H1 (cell line): ENCODE measurements at regions not wholly inside any gene's neighbourhood (a gene's known extent, or its start where the extent isn't known, plus 50 kb on each side); places are given as distances from the start of the nearest gene placed in this dataset.
"Not testable (repeated sequence)": the region's sequence is repeated elsewhere in the genome, so short reads cannot be mapped to it uniquely, and the experiment has no call there.

Source experiments
- CTCF ChIA-PET: fragments of 300-600 bp; sonication (Branson Sonifier 250); formaldehyde crosslinking; loops from one replicate; lab custom pipeline; 2021; ENCODE audit not compliant: partially characterized antibody; lab: Charles Lee
- POLR2A ChIA-PET: fragments of 300-600 bp; sonication (Branson Sonifier 250); formaldehyde crosslinking; loops from one replicate; lab custom pipeline; 2021; ENCODE audit warnings: inconsistent platforms; ENCODE audit not compliant: partially characterized antibody; lab: Charles Lee
- DNase-seq, 2 experiments: peaks; one replicate each; pipeline versions ENCODE4 v3.0.0 to v3.0.0-alpha.2; 2010 to 2022; ENCODE audit warnings: low spot score in 2 of 2, low read depth in 1 of 2, mixed read lengths in 1 of 2
- FAIRE-seq: peaks from 2 replicates; lab custom pipeline; 2011; peaks lifted over from hg19 to GRCh38; lab: Jason Lieb, UNC
- H2AFZ ChIP-seq: 2 replicates; pipeline ENCODE4 v1.8.1; 2012; ENCODE audit warnings: low read length, inconsistent platforms
- H2AK5ac ChIP-seq: 2 replicates; pipeline ENCODE4 v1.6.1; 2013; ENCODE audit warnings: low read depth, low read length
- H2BK120ac ChIP-seq: replicated peaks from 2 replicates; pipeline ENCODE3; 2013; ENCODE audit warnings: low read depth, low read length, inconsistent platforms
- H2BK12ac ChIP-seq: 2 replicates; pipeline ENCODE4 v1.6.1; 2013; ENCODE audit warnings: low read depth, low read length
- H2BK15ac ChIP-seq: 2 replicates; pipeline ENCODE4 v1.6.1; 2013; ENCODE audit warnings: low read length
- H2BK20ac ChIP-seq: 2 replicates; pipeline ENCODE4 v1.6.1; 2013; ENCODE audit warnings: low read length
- H2BK5ac ChIP-seq: 2 replicates; pipeline ENCODE4 v1.6.1; 2013; ENCODE audit warnings: low read depth, low read length
- H3K14ac ChIP-seq: 2 replicates; pipeline ENCODE4 v1.6.1; 2013; ENCODE audit warnings: inconsistent platforms; ENCODE audit not compliant: insufficient read length
- H3K18ac ChIP-seq: 2 replicates; pipeline ENCODE4 v1.6.1; 2013; ENCODE audit warnings: low read length; ENCODE audit errors: extremely low read depth
- H3K23ac ChIP-seq: 2 replicates; pipeline ENCODE4 v1.6.1; 2013; ENCODE audit warnings: inconsistent platforms; ENCODE audit not compliant: insufficient read length
- H3K23me2 ChIP-seq: 2 replicates; pipeline ENCODE4 v1.6.1; 2013; ENCODE audit warnings: low read depth, low read length
- H3K27ac ChIP-seq: 2 replicates; pipeline ENCODE4 v1.6.1; 2011; ENCODE audit warnings: low read depth, low read length, inconsistent platforms
- H3K27me3 ChIP-seq, 4 experiments: replicated peaks in 1 of 4; 1 replicate in 1 of 4; 2 replicates in 3 of 4; pipeline versions ENCODE4 v1.6.1 to v1.8.1; 2011 to 2013; ENCODE audit warnings: low read length in 3 of 4, mild to moderate bottlenecking in 3 of 4, inconsistent platforms in 2 of 4, mixed read lengths in 2 of 4, moderate library complexity in 1 of 4; ENCODE audit not compliant: control insufficient read depth in 3 of 4, insufficient read depth in 3 of 4; ENCODE audit errors: extremely low read depth in 1 of 4
- H3K36me3 ChIP-seq, 4 experiments: 2 replicates each; pipeline versions ENCODE4 v1.6.1 to v1.8.1; 2011 to 2013; ENCODE audit warnings: mild to moderate bottlenecking in 4 of 4, low read length in 3 of 4, moderate library complexity in 2 of 4, control low read depth in 1 of 4, inconsistent platforms in 1 of 4; ENCODE audit not compliant: insufficient read depth in 4 of 4, control insufficient read depth in 2 of 4
- H3K4ac ChIP-seq: replicated peaks from 2 replicates; pipeline ENCODE3; 2013; ENCODE audit warnings: low read length, low read depth, mixed read lengths, inconsistent platforms; ENCODE audit not compliant: insufficient read length
- H3K4me1 ChIP-seq, 4 experiments: replicated peaks in 1 of 4; 1 replicate in 1 of 4; 2 replicates in 3 of 4; pipeline versions ENCODE4 v1.6.1 to v1.8.1; 2011 to 2013; ENCODE audit warnings: low read length in 3 of 4, inconsistent platforms in 2 of 4, mixed read lengths in 1 of 4; ENCODE audit not compliant: insufficient read depth in 4 of 4, control insufficient read depth in 3 of 4
- H3K4me2 ChIP-seq, 2 experiments: 2 replicates each; pipeline versions ENCODE4 v1.6.1 to v1.8.1; 2011 to 2013; ENCODE audit warnings: low read depth in 2 of 2, low read length in 2 of 2, control low read depth in 1 of 2, inconsistent platforms in 1 of 2, mild to moderate bottlenecking in 1 of 2; ENCODE audit not compliant: insufficient read depth in 1 of 2
- H3K4me3 ChIP-seq, 4 experiments: fragments of 200-600, 300-600 bp in 1 of 4; sonication (generic), shearing (Covaris generic), sonication (Bioruptor Twin) in 1 of 4; 2 replicates each; pipeline versions ENCODE4 v1.5.1 to v1.8.1; 2011 to 2016; ENCODE audit warnings: low read length in 4 of 4, low read depth in 3 of 4, control low read depth in 2 of 4, inconsistent platforms in 2 of 4, mild to moderate bottlenecking in 2 of 4, mixed read lengths in 1 of 4, moderate library complexity in 1 of 4; ENCODE audit not compliant: insufficient read depth in 2 of 4; ENCODE audit errors: extremely low read depth in 1 of 4
- H3K56ac ChIP-seq: replicated peaks from 2 replicates; pipeline ENCODE3; 2013; ENCODE audit warnings: low read depth, mild to moderate bottlenecking, mixed read lengths, low read length, inconsistent platforms; ENCODE audit not compliant: insufficient read length
- H3K79me1 ChIP-seq: 2 replicates; pipeline ENCODE4 v1.6.1; 2013; ENCODE audit warnings: low read depth, low read length, control low read depth
- H3K79me2 ChIP-seq, 2 experiments: 2 replicates each; pipeline versions ENCODE4 v1.6.1 to v1.8.1; 2012 to 2013; ENCODE audit warnings: low read length in 2 of 2, mild to moderate bottlenecking in 2 of 2, inconsistent platforms in 1 of 2; ENCODE audit not compliant: insufficient read depth in 2 of 2, control insufficient read depth in 1 of 2
- H3K9ac ChIP-seq, 4 experiments: replicated peaks in 1 of 4; 1 replicate in 1 of 4; 2 replicates in 3 of 4; pipeline versions ENCODE4 v1.6.1 to v1.8.1; 2011 to 2013; ENCODE audit warnings: low read depth in 3 of 4, low read length in 3 of 4, control low read depth in 2 of 4, mild to moderate bottlenecking in 2 of 4, moderate library complexity in 2 of 4, inconsistent platforms in 1 of 4; ENCODE audit errors: extremely low read depth in 1 of 4
- H3K9me3 ChIP-seq, 2 experiments: 2 replicates each; pipeline versions ENCODE4 v1.6.1 to v1.8.1; 2012 to 2013; ENCODE audit warnings: mild to moderate bottlenecking in 2 of 2, moderate library complexity in 2 of 2, control low read depth in 1 of 2, inconsistent platforms in 1 of 2, low read depth in 1 of 2, low read length in 1 of 2, mixed read lengths in 1 of 2; ENCODE audit not compliant: insufficient read depth in 2 of 2
- H4K20me1 ChIP-seq, 2 experiments: replicated peaks in 1 of 2; 2 replicates each; pipeline versions ENCODE3 to v1.8.1; 2011 to 2013; ENCODE audit warnings: inconsistent platforms in 2 of 2, low read length in 2 of 2, mild to moderate bottlenecking in 1 of 2; ENCODE audit not compliant: insufficient read depth in 2 of 2, control insufficient read depth in 1 of 2
- H4K5ac ChIP-seq: 2 replicates; pipeline ENCODE4 v1.6.1; 2013; ENCODE audit warnings: low read length, low read depth, mixed read lengths, inconsistent platforms; ENCODE audit not compliant: insufficient read length
- H4K8ac ChIP-seq: 2 replicates; pipeline ENCODE4 v1.8.0; 2013; ENCODE audit warnings: mild to moderate bottlenecking, moderate library complexity, low read length, inconsistent platforms; ENCODE audit not compliant: insufficient read depth; ENCODE audit errors: extremely low read depth
- H4K91ac ChIP-seq: replicated peaks from 2 replicates; pipeline ENCODE3; 2013; ENCODE audit warnings: low read length, mixed read lengths, inconsistent platforms; ENCODE audit not compliant: insufficient read length
- WGBS, 2 experiments: shearing (Covaris generic) in 1 of 2; methylation state at CpG; one replicate each; pipeline versions ENCODE4 v1.1.6 to v1.1.7; 2013 to 2015; ENCODE audit warnings: low lambda C conversion rate in 2 of 2, mixed read lengths in 2 of 2, inconsistent platforms in 1 of 2, low coverage in 1 of 2, missing lambda C conversion rate in 1 of 2; ENCODE audit not compliant: insufficient replicate concordance in 2 of 2, insufficient coverage in 1 of 2, insufficient read length in 1 of 2; ENCODE audit errors: extremely low coverage in 1 of 2, missing lambda C conversion rate in 1 of 2; 5-methylcytosine and 5-hydroxymethylcytosine counted together

DNA sequence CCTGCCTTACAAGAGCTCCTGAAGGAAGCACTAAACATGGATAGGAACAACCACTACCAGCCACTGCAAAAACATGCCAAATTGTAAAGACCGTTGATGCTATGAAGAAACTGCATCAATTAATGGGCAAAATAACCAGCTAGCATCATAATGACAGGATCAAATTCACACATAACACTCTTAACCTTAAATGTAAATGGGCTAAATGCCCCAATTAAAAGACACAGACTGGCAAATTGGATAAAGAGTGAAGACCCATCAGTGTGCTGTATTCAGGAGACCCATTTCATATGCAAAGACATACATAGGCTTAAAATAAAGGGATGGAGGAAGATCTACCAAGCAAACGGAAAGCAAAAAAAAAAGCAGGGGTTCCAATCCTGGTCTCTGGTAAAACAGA is 72.7 kb downstream of the EXTL2 start:
- H3K14ac ChIP-seq, POLR2A ChIA-PET: not testable (repeated sequence)
- 91% methylated on average over 2 of the region's 2 CpGs; no CpG with 5 or more reads in 1 of the 2 experiments for WGBS, 2 experiments

More for the DNA sequence above, 72.7 kb downstream of the EXTL2 start:
- not testable (repeated sequence) for H3K9ac ChIP-seq, H4K5ac ChIP-seq, H3K27ac ChIP-seq, H3K4me1 ChIP-seq, H3K4me2 ChIP-seq, H3K27me3 ChIP-seq, FAIRE-seq, H3K79me1 ChIP-seq, H2BK12ac ChIP-seq, H3K4me3 ChIP-seq, H3K79me2 ChIP-seq, H3K18ac ChIP-seq, H3K4ac ChIP-seq, H3K36me3 ChIP-seq, H4K91ac ChIP-seq, H2AK5ac ChIP-seq, H2BK120ac ChIP-seq, H4K20me1 ChIP-seq, H3K23ac ChIP-seq, H2BK15ac ChIP-seq, H3K56ac ChIP-seq, DNase-seq, H2BK20ac ChIP-seq, H4K8ac ChIP-seq, H2AFZ ChIP-seq, H3K23me2 ChIP-seq, H2BK5ac ChIP-seq, H3K9me3 ChIP-seq
- CTCF ChIA-PET = interaction anchor here (0.7 to 1.8 kb wide), 2 partner anchors 23 to 729 kb away, joined by 3 to 4 read pairs; no protein-coding TSS in a partner anchor
